Liver (tissue), 8 donors: ENCODE measurements at regions not wholly inside any gene's neighbourhood (a gene's known extent, or its start where the extent isn't known, plus 50 kb on each side); places are given as distances from the start of the nearest gene placed in this dataset.

Experiments
- DNase-seq: peaks from one replicate; pipeline ENCODE4 v3.0.0-alpha.2; 2017; ENCODE audit warnings: low spot score
- H3K27ac ChIP-seq, 2 donors: one replicate each; pipeline ENCODE4 v1.7.0; 2013; ENCODE audit warnings: inconsistent platforms in 2 of 2, low read length in 2 of 2, control low read depth in 1 of 2, low read depth in 1 of 2, mild to moderate bottlenecking in 1 of 2
- H3K27me3 ChIP-seq, 4 donors: one replicate each; pipeline versions ENCODE4 v1.6.1 to v1.7.0; 2013; ENCODE audit warnings: low read length in 3 of 4, inconsistent platforms in 1 of 4, mild to moderate bottlenecking in 1 of 4, moderate library complexity in 1 of 4; ENCODE audit not compliant: control insufficient read depth in 4 of 4, insufficient read depth in 4 of 4
- H3K36me3 ChIP-seq, 4 donors: one replicate each; pipeline versions ENCODE4 v1.6.1 to v1.7.0; 2013; ENCODE audit warnings: low read length in 3 of 4, mild to moderate bottlenecking in 3 of 4, low read depth in 1 of 4, moderate library complexity in 1 of 4; ENCODE audit not compliant: control insufficient read depth in 4 of 4, insufficient read depth in 3 of 4
- H3K4me1 ChIP-seq, 4 donors: one replicate each; pipeline versions ENCODE4 v1.6.1 to v1.7.0; 2013; ENCODE audit warnings: low read length in 3 of 4, mild to moderate bottlenecking in 3 of 4, moderate library complexity in 1 of 4; ENCODE audit not compliant: control insufficient read depth in 4 of 4, insufficient read depth in 4 of 4
- H3K4me3 ChIP-seq, 3 donors: one replicate each; pipeline versions ENCODE4 v1.6.1 to v1.7.0; 2013; ENCODE audit warnings: low read length in 3 of 3, control low read depth in 1 of 3, low read depth in 1 of 3, mild to moderate bottlenecking in 1 of 3
- H3K9ac ChIP-seq, 2 donors: one replicate each; pipeline ENCODE4 v1.7.0; 2013; ENCODE audit warnings: low read length in 2 of 2, mild to moderate bottlenecking in 2 of 2, moderate library complexity in 2 of 2, control low read depth in 1 of 2, low read depth in 1 of 2
- H3K9me3 ChIP-seq, 4 donors: one replicate each; pipeline versions ENCODE4 v1.6.1 to v1.7.0; 2013; ENCODE audit warnings: low read length in 3 of 4; ENCODE audit not compliant: control insufficient read depth in 4 of 4
- EGR1 ChIP-seq, 2 donors: IDR thresholded peaks; 2 replicates each; pipeline ENCODE4 v1.6.1; 2016 to 2018; ENCODE audit warnings: antibody characterized with exemption in 2 of 2, low read depth in 2 of 2
- FOXA1 ChIP-seq: IDR thresholded peaks from 2 replicates; pipeline ENCODE4 v1.6.1; 2016; ENCODE audit warnings: antibody characterized with exemption
- FOXA2 ChIP-seq: IDR thresholded peaks from 2 replicates; pipeline ENCODE4 v1.6.1; 2016; ENCODE audit warnings: antibody characterized with exemption
- GABPA ChIP-seq, 2 donors: IDR thresholded peaks in 1 of 2; conservative IDR thresholded peaks in 1 of 2; 2 replicates each; pipeline ENCODE4 v1.6.1; 2016; ENCODE audit warnings: antibody characterized with exemption in 2 of 2, mild to moderate bottlenecking in 1 of 2, moderate library complexity in 1 of 2
- HNF4A ChIP-seq, 2 donors: conservative IDR thresholded peaks; 2 replicates each; pipeline ENCODE4 v1.6.1; 2016; ENCODE audit warnings: antibody characterized with exemption in 2 of 2, mild to moderate bottlenecking in 2 of 2
- HNF4G ChIP-seq: IDR thresholded peaks from 2 replicates; pipeline ENCODE4 v1.6.1; 2016; ENCODE audit warnings: antibody characterized with exemption
- JUND ChIP-seq, 2 donors: IDR thresholded peaks; 2 replicates each; pipeline ENCODE4 v1.6.1; 2016; ENCODE audit warnings: antibody characterized with exemption in 2 of 2
- NR2F2 ChIP-seq: IDR thresholded peaks from 2 replicates; pipeline ENCODE4 v1.6.1; 2016; ENCODE audit warnings: antibody characterized with exemption
- RAD21 ChIP-seq, 2 donors: IDR thresholded peaks; 2 replicates each; pipeline ENCODE4 v1.6.1; 2016; ENCODE audit warnings: antibody characterized with exemption in 2 of 2, mild to moderate bottlenecking in 2 of 2
- RXRA ChIP-seq, 2 donors: IDR thresholded peaks; 2 replicates each; pipeline ENCODE4 v1.6.1; 2017 to 2018; ENCODE audit warnings: antibody characterized with exemption in 2 of 2, mild to moderate bottlenecking in 1 of 2
- SP1 ChIP-seq: IDR thresholded peaks from 2 replicates; pipeline ENCODE4 v1.6.1; 2018; ENCODE audit warnings: antibody characterized with exemption, mild to moderate bottlenecking
- YY1 ChIP-seq: IDR thresholded peaks from 2 replicates; pipeline ENCODE4 v1.6.1; 2016; ENCODE audit warnings: antibody characterized with exemption, mild to moderate bottlenecking
- WGBS: extraction: QIAGEN DNeasy Blood & Tissue Kit; methylation state at CpG from one replicate; pipeline ENCODE4 v1.1.7; 2013; 5-methylcytosine and 5-hydroxymethylcytosine counted together
- TF ChIP-seq, protein P1 (sequence below): IDR thresholded peaks from 2 replicates; pipeline ENCODE4 v1.6.1; 2016; ENCODE audit warnings: antibody characterized with exemption
- TF ChIP-seq, protein P2 (sequence below): IDR thresholded peaks from 2 replicates; pipeline ENCODE4 v1.6.1; 2016; ENCODE audit warnings: antibody characterized with exemption
- TF ChIP-seq, protein P3 (sequence below): IDR thresholded peaks from 2 replicates; pipeline ENCODE4 v1.6.1; 2016; ENCODE audit warnings: antibody characterized with exemption
- TF ChIP-seq, protein P4 (sequence below): fragments of 150-350 bp; IDR thresholded peaks from 2 replicates; pipeline ENCODE4 v1.5.1; 2017; ENCODE audit warnings: improper control_type of control experiment, low read depth, low read length; ENCODE audit not compliant: missing input control
- TF ChIP-seq, protein P5 (sequence below): IDR thresholded peaks from 2 replicates; pipeline ENCODE4 v1.6.1; 2016; ENCODE audit warnings: antibody characterized with exemption, mild to moderate bottlenecking
- donor health status: healthy.
- donor health status: healthy.
- donor health status: healthy.
- donor health status: healthy.
- donor health status: healthy.

DNA sequence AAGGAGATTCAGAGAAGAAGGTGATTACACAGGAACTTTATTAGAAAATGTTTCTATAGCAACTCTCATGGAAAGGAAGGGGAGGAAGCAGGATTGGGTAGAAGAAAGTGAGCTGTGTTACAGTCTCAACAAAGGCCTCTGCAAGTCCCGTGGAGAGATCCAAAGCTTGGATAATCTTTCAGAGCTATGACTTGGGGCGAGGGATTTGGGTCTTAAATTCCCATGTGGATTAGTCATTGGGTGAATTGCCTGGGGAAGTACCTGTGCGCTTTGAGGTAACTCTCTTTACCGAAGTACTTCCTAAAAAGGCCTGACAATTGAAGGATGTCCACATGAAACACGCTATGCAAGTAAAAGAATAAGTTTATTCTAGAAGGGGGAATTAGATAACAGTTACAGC lies 133.8 kb upstream of the ANKRD50 start:
- DNase-seq = no peak
- H3K27ac ChIP-seq = no peak overlapping the region
- H3K4me3 ChIP-seq = no peak overlapping the region
- 76% methylated on average over 5 of the region's 5 CpGs for WGBS
- no peaks in the 10 kb centered on the region for H3K36me3 ChIP-seq
- TF ChIP-seq YY1 (no peak), EGR1 (IDR thresholded peaks at IDR 0.05; ENCODE audit: low read depth in 2 of 2) (no peak), HNF4G (no peak), NR2F2 (no peak), SP1 (no peak), RXRA (IDR thresholded peaks at IDR 0.05) (no peak), RAD21 (IDR thresholded peaks at IDR 0.05) (no peak), JUND (IDR thresholded peaks at IDR 0.05) (no peak), FOXA1 (no peak), FOXA2 (no peak), GABPA (IDR thresholded peaks at IDR 0.05 in 1 of 2, conservative IDR thresholded peaks at IDR 0.05 in 1 of 2) (no peak)
- TF ChIP-seq, protein P1, sequence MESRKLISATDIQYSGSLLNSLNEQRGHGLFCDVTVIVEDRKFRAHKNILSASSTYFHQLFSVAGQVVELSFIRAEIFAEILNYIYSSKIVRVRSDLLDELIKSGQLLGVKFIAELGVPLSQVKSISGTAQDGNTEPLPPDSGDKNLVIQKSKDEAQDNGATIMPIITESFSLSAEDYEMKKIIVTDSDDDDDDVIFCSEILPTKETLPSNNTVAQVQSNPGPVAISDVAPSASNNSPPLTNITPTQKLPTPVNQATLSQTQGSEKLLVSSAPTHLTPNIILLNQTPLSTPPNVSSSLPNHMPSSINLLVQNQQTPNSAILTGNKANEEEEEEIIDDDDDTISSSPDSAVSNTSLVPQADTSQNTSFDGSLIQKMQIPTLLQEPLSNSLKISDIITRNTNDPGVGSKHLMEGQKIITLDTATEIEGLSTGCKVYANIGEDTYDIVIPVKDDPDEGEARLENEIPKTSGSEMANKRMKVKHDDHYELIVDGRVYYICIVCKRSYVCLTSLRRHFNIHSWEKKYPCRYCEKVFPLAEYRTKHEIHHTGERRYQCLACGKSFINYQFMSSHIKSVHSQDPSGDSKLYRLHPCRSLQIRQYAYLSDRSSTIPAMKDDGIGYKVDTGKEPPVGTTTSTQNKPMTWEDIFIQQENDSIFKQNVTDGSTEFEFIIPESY = no peak
- TF ChIP-seq, protein P2, sequence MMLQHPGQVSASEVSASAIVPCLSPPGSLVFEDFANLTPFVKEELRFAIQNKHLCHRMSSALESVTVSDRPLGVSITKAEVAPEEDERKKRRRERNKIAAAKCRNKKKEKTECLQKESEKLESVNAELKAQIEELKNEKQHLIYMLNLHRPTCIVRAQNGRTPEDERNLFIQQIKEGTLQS = no peak
- TF ChIP-seq, protein P3, sequence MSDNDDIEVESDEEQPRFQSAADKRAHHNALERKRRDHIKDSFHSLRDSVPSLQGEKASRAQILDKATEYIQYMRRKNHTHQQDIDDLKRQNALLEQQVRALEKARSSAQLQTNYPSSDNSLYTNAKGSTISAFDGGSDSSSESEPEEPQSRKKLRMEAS = no peak
- TF ChIP-seq, protein P4, sequence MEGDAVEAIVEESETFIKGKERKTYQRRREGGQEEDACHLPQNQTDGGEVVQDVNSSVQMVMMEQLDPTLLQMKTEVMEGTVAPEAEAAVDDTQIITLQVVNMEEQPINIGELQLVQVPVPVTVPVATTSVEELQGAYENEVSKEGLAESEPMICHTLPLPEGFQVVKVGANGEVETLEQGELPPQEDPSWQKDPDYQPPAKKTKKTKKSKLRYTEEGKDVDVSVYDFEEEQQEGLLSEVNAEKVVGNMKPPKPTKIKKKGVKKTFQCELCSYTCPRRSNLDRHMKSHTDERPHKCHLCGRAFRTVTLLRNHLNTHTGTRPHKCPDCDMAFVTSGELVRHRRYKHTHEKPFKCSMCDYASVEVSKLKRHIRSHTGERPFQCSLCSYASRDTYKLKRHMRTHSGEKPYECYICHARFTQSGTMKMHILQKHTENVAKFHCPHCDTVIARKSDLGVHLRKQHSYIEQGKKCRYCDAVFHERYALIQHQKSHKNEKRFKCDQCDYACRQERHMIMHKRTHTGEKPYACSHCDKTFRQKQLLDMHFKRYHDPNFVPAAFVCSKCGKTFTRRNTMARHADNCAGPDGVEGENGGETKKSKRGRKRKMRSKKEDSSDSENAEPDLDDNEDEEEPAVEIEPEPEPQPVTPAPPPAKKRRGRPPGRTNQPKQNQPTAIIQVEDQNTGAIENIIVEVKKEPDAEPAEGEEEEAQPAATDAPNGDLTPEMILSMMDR = no peak
- no peaks in the 10 kb centered on the region for H3K4me1 ChIP-seq
- peaks cover 0 to 9% (median 2%) of the 10 kb centered on the region in 4 donors for H3K9me3 ChIP-seq
- no peaks in the 10 kb centered on the region for H3K27me3 ChIP-seq
- no peak overlapping the region for H3K9ac ChIP-seq

DNA sequence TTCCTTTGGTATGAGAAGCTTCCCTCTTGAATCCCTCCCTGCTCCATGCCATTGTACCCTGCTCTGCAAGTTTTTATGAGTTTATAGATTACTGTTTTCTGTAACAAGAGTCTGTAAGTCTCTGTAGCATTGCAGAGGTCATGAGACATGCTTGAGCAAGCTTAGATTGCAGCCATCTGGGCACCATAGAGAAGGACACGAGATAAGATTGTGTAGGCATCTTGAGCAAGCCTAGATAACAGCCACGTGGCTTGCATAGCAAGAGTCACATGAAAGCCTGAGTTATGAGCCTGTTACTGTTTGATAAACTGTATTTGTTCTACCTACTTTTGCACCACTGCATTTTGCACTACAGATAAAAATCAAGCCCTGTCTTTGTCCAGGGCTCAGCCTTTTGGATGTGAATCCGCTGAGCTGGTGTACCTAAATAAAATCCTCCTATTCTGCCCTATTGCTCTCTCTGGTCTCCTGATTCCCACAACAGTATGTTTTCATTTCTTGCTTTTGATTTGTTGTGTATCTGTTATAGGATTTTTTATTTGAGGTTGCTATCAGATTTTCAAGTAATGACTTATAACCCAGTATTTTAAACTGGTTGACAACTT lies 127.4 kb upstream of the ANKRD50 start:
- H3K4me3 ChIP-seq = no peak overlapping the region
- TF ChIP-seq, protein P1 = no peak
- TF ChIP-seq EGR1 (IDR thresholded peaks at IDR 0.05; ENCODE audit: low read depth in 2 of 2) = no peak
- no peak for TF ChIP-seq RAD21 (IDR thresholded peaks at IDR 0.05)
- TF ChIP-seq, protein P5, sequence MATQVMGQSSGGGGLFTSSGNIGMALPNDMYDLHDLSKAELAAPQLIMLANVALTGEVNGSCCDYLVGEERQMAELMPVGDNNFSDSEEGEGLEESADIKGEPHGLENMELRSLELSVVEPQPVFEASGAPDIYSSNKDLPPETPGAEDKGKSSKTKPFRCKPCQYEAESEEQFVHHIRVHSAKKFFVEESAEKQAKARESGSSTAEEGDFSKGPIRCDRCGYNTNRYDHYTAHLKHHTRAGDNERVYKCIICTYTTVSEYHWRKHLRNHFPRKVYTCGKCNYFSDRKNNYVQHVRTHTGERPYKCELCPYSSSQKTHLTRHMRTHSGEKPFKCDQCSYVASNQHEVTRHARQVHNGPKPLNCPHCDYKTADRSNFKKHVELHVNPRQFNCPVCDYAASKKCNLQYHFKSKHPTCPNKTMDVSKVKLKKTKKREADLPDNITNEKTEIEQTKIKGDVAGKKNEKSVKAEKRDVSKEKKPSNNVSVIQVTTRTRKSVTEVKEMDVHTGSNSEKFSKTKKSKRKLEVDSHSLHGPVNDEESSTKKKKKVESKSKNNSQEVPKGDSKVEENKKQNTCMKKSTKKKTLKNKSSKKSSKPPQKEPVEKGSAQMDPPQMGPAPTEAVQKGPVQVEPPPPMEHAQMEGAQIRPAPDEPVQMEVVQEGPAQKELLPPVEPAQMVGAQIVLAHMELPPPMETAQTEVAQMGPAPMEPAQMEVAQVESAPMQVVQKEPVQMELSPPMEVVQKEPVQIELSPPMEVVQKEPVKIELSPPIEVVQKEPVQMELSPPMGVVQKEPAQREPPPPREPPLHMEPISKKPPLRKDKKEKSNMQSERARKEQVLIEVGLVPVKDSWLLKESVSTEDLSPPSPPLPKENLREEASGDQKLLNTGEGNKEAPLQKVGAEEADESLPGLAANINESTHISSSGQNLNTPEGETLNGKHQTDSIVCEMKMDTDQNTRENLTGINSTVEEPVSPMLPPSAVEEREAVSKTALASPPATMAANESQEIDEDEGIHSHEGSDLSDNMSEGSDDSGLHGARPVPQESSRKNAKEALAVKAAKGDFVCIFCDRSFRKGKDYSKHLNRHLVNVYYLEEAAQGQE = no peak
- TF ChIP-seq RXRA (IDR thresholded peaks at IDR 0.05) = no peak
- no peak for TF ChIP-seq FOXA2
- TF ChIP-seq, protein P2 = no peak
- no peak for TF ChIP-seq NR2F2
- TF ChIP-seq HNF4A (conservative IDR thresholded peaks at IDR 0.05) = no peak
- TF ChIP-seq YY1 = no peak
- TF ChIP-seq, protein P4 = no peak
- no peak for TF ChIP-seq FOXA1
- TF ChIP-seq, protein P3 = no peak
- TF ChIP-seq HNF4G = no peak
- no peak for TF ChIP-seq GABPA (IDR thresholded peaks at IDR 0.05 in 1 of 2, conservative IDR thresholded peaks at IDR 0.05 in 1 of 2)

More for the DNA sequence above, 127.4 kb upstream of the ANKRD50 start:
- 53% methylated on average over 3 of the region's 3 CpGs for WGBS
- H3K27me3 ChIP-seq = no peaks in the 10 kb centered on the region
- no peaks in the 10 kb centered on the region for H3K4me1 ChIP-seq
- DNase-seq = no peak
- no peaks in the 10 kb centered on the region for H3K36me3 ChIP-seq
- peaks cover 1 to 18% (median 7%) of the 10 kb centered on the region in 4 donors for H3K9me3 ChIP-seq
- no peak overlapping the region for H3K9ac ChIP-seq
- no peak overlapping the region for H3K27ac ChIP-seq
